ENCODE measurements at regions not wholly inside any gene's neighbourhood (a gene's known extent, or its start where the extent isn't known, plus 50 kb on each side); places are given as distances from the start of the nearest gene placed in this dataset.

DNA sequence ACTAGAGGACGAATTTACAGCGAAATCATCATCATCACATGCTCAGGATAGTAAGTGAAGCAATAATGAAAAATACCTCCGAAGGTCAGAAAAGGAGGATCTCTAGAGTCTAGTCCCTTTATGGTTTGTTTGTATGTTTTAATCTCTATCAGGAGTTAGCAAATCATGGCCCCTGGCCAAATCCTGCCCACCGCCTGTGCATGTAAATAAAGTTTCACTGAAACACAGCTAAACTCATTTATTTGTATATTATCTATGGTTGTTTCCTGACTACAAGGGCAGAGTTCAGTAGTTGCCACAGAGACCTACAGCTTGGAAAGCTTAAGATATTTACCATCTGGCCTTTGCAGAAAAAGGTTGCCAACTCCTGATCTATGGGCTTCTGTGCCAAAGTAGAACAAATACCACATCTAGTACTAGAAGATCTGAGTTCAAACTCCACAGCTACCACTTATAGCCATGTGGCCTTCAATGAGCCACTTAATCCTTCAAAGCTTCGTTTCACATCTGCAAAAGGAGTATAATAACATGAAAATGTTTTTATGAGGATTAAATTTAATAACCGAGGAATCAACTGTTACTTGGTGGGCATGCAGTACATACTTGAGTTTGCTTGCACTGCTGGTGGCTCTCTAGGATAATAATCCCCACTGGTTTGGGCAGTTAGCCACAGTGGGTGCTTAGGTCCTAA is 94.0 kb upstream of the KIF26B start:
- TF ChIP-seq SP1 (IDR thresholded peaks at IDR 0.05), result no peak
- TF ChIP-seq ELF4 (IDR thresholded peaks at IDR 0.05), result no peak
- no peak for TF ChIP-seq ARNT (IDR thresholded peaks at IDR 0.05)

Data from HEK293T (cell line).